GM23338 (cell line): ENCODE measurements at regions not wholly inside any gene's neighbourhood (a gene's known extent, or its start where the extent isn't known, plus 50 kb on each side); places are given as distances from the start of the nearest gene placed in this dataset.

Experiments
- CREB1 ChIP-seq: fragments of 250-450 bp; sonication (Bioruptor Pico); IDR thresholded peaks from 2 replicates; pipeline ENCODE4 v1.5.0; 2020; ENCODE audit warnings: low read depth, mild to moderate bottlenecking, moderate library complexity
- CTCF ChIP-seq, 2 experiments: fragments of 200-600 bp in 1 of 2; sonication (generic) in 1 of 2; conservative IDR thresholded peaks; 2 replicates each; pipeline versions ENCODE4 v1.5.1 to v1.6.1; 2016 to 2017; ENCODE audit warnings: antibody characterized with exemption in 2 of 2, low read depth in 2 of 2, mild to moderate bottlenecking in 2 of 2, moderate library complexity in 1 of 2
- ETS1 ChIP-seq: IDR thresholded peaks from 2 replicates; pipeline ENCODE4 v1.6.1; 2016; ENCODE audit warnings: antibody characterized with exemption
- EZH2 ChIP-seq: fragments of 200-600 bp; sonication (generic); IDR thresholded peaks from one replicate; pipeline ENCODE4 v1.8.0; 2017; ENCODE audit warnings: antibody characterized with exemption, mild to moderate bottlenecking, low read depth; ENCODE audit not compliant: unreplicated experiment
- EZH2phosphoT487 ChIP-seq: fragments of 200-600 bp; sonication (generic); IDR thresholded peaks from one replicate; pipeline ENCODE4 v1.8.1; 2018; ENCODE audit warnings: antibody characterized with exemption; ENCODE audit not compliant: unreplicated experiment
- JUNB ChIP-seq: IDR thresholded peaks from one replicate; pipeline ENCODE4 v1.6.1; 2016; ENCODE audit warnings: antibody characterized with exemption; ENCODE audit not compliant: unreplicated experiment
- POLR2AphosphoS5 ChIP-seq: IDR thresholded peaks from 2 replicates; pipeline ENCODE4 v1.6.1; 2016; ENCODE audit warnings: antibody characterized with exemption, low read depth
- REST ChIP-seq: IDR thresholded peaks from one replicate; pipeline ENCODE4 v1.6.1; 2018; ENCODE audit warnings: antibody characterized with exemption; ENCODE audit not compliant: unreplicated experiment
- ZNF114 ChIP-seq: fragments of 250-450 bp; sonication (Bioruptor Pico); IDR thresholded peaks from 2 replicates; pipeline ENCODE4 v1.5.0; 2020; ENCODE audit warnings: mild to moderate bottlenecking, moderate library complexity
- ZNF331 ChIP-seq: fragments of 250-450 bp; sonication (Bioruptor Pico); IDR thresholded peaks from 2 replicates; pipeline ENCODE4 v1.5.0; 2020; ENCODE audit warnings: low read depth, mild to moderate bottlenecking, moderate library complexity

- TF ChIP-seq EZH2phosphoT487 (no peak), CTCF (conservative IDR thresholded peaks at IDR 0.05; ENCODE audit: low read depth in 2 of 2) (no peak), EZH2 (no peak), POLR2AphosphoS5 (no peak), JUNB (no peak), REST (no peak), ETS1 (no peak), ZNF331 (CRISPR knock-in tag) (no peak), CREB1 (CRISPR knock-in tag) (no peak), ZNF114 (CRISPR knock-in tag) (no peak)
These were observed 437.8 kb downstream of the DYNC2H1 start for GRCh38 chr11:103547024-103547423.
